Testis (tissue), 2 donors: ENCODE measurements at regions not wholly inside any gene's neighbourhood (a gene's known extent, or its start where the extent isn't known, plus 50 kb on each side); places are given as distances from the start of the nearest gene placed in this dataset.

Experiments used
- DNase-seq: peaks from one replicate; pipeline ENCODE4 v3.0.0-alpha.2; 2019
- H3K27ac ChIP-seq, 2 donors: fragments of 200-600 bp; sonication (generic); one replicate each; pipeline ENCODE4 v1.5.1; 2019
- H3K27me3 ChIP-seq: fragments of 200-600 bp; sonication (generic); one replicate; pipeline ENCODE4 v1.5.1; 2019
- H3K36me3 ChIP-seq: fragments of 200-600 bp; sonication (generic); one replicate; pipeline ENCODE4 v1.5.1; 2017; ENCODE audit warnings: low read depth; ENCODE audit errors: missing control alignments
- H3K4me1 ChIP-seq: fragments of 200-600 bp; sonication (generic); one replicate; pipeline ENCODE4 v1.5.1; 2019
- H3K4me3 ChIP-seq, 2 donors: fragments of 200-600 bp; sonication (generic); one replicate each; pipeline ENCODE4 v1.5.1; 2017 to 2019
- H3K9me3 ChIP-seq: fragments of 200-600 bp; sonication (generic); one replicate; pipeline ENCODE4 v1.5.1; 2017
- CTCF ChIP-seq, 3 experiments: fragments of 450-650 bp in 2 of 3; fragments of 200-600 bp in 1 of 3; sonication (generic) in 1 of 3; IDR thresholded peaks; one replicate each; pipeline ENCODE4 v1.5.1; 2016 to 2019; ENCODE audit warnings: antibody characterized with exemption in 3 of 3, mild to moderate bottlenecking in 2 of 3, moderate library complexity in 1 of 3
- POLR2A ChIP-seq: fragments of 450-650 bp; IDR thresholded peaks from one replicate; pipeline ENCODE4 v1.6.1; 2017; ENCODE audit warnings: antibody characterized with exemption, mild to moderate bottlenecking, moderate library complexity
- WGBS, 2 donors: methylation state at CpG; one replicate each; pipeline ENCODE4 v1.1.5; 2018; 5-methylcytosine and 5-hydroxymethylcytosine counted together
- intact Hi-C: fragments of 100-400 bp; cut with DNase I; formaldehyde crosslinking; loops from one replicate; pipeline ENCODE4 v1.15.1; 2023; ENCODE audit warnings: low total_unique reads

GRCh38 chr17:59464246-59464645, 101.2 kb upstream of the DHX40 start:
- WGBS, 2 donors = 95% methylated on average over 5 of the region's 5 CpGs
- intact Hi-C loops = no loop called here
- H3K9me3 ChIP-seq = no peaks in the 10 kb centered on the region
- H3K36me3 ChIP-seq = no peaks in the 10 kb centered on the region
- no peaks in the 10 kb centered on the region for H3K27me3 ChIP-seq
- no peak overlapping the region for H3K4me3 ChIP-seq
- no peak overlapping the region for H3K27ac ChIP-seq
- TF ChIP-seq CTCF (IDR thresholded peaks at IDR 0.05) (no peak), POLR2A (no peak)
- no peaks in the 10 kb centered on the region for H3K4me1 ChIP-seq
- DNase-seq = peak; percentile 1

GRCh38 chr17:59465949-59466307, 99.5 kb upstream of the DHX40 start:
- peak; percentile 9 for DNase-seq
- TF ChIP-seq CTCF (IDR thresholded peaks at IDR 0.05) = no peak
- no peak for TF ChIP-seq POLR2A
- WGBS, 2 donors = 91 to 93% methylated on average over 6 of the region's 6 CpGs
- no peaks in the 10 kb centered on the region for H3K27me3 ChIP-seq
- intact Hi-C loops = no loop called here
- H3K27ac ChIP-seq = no peak overlapping the region
- no peaks in the 10 kb centered on the region for H3K36me3 ChIP-seq
- H3K4me1 ChIP-seq = no peaks in the 10 kb centered on the region
- no peaks in the 10 kb centered on the region for H3K9me3 ChIP-seq
- H3K4me3 ChIP-seq = no peak overlapping the region

GRCh38 chr17:59466946-59467801, 98.2 kb upstream of the DHX40 start:
- Histone ChIP-seq H3K27me3 (no peaks in the 10 kb centered on the region), H3K4me1 (no peaks in the 10 kb centered on the region), H3K9me3 (no peaks in the 10 kb centered on the region), H3K36me3 (no peaks in the 10 kb centered on the region), H3K4me3 (no peak overlapping the region), H3K27ac (no peak overlapping the region)
- no peak for DNase-seq
- no peak for TF ChIP-seq CTCF (IDR thresholded peaks at IDR 0.05)
- no peak for TF ChIP-seq POLR2A
- WGBS, 2 donors = 82 to 92% methylated on average over 4 to 5 of the region's 5 CpGs
- intact Hi-C loops = no loop called here

- intact Hi-C loops = no loop called here
- Histone ChIP-seq H3K27ac (no peak overlapping the region), H3K4me1 (no peaks in the 10 kb centered on the region), H3K36me3 (no peaks in the 10 kb centered on the region), H3K9me3 (no peaks in the 10 kb centered on the region), H3K4me3 (no peak overlapping the region), H3K27me3 (no peaks in the 10 kb centered on the region)
- no peak for DNase-seq
- TF ChIP-seq CTCF (IDR thresholded peaks at IDR 0.05) = no peak
- TF ChIP-seq POLR2A = no peak
- WGBS, 2 donors = 75 to 83% methylated on average over 8 of the region's 8 CpGs
Measured at GRCh38 chr17:59469786-59470485, 95.5 kb upstream of the DHX40 start.
